ENCODE measurements at regions not wholly inside any gene's neighbourhood (a gene's known extent, or its start where the extent isn't known, plus 50 kb on each side); places are given as distances from the start of the nearest gene placed in this dataset.

- H3K27ac ChIP-seq (ENCODE audit: low read depth, low read length) = no peak overlapping the region
- H3K27me3 ChIP-seq (ENCODE audit: control insufficient read depth, insufficient read depth, low read length) = no peaks in the 10 kb centered on the region
- peaks cover 2% of the 10 kb centered on the region for H3K4me1 ChIP-seq (ENCODE audit: control insufficient read depth, insufficient read depth, low read length)
- no peaks in the 10 kb centered on the region for H3K36me3 ChIP-seq (ENCODE audit: control insufficient read depth, insufficient read depth, low read length)
- H3K4me3 ChIP-seq (ENCODE audit: low read depth, low read length) = no peak overlapping the region
- no CpG with 5 or more reads among the region's 4 CpGs for WGBS (ENCODE audit: insufficient coverage)
- H3K9me3 ChIP-seq (ENCODE audit: control insufficient read depth, insufficient read depth, low read length) = no peaks in the 10 kb centered on the region
- peak in 1 of 6 donors; percentile 34 for DNase-seq (ENCODE audit: low read depth in 4 of 6, low spot score in 6 of 6)
Observed at GRCh38 chr3:64865839-64866570, 178.2 kb upstream of the ADAMTS9 start.

DNA sequence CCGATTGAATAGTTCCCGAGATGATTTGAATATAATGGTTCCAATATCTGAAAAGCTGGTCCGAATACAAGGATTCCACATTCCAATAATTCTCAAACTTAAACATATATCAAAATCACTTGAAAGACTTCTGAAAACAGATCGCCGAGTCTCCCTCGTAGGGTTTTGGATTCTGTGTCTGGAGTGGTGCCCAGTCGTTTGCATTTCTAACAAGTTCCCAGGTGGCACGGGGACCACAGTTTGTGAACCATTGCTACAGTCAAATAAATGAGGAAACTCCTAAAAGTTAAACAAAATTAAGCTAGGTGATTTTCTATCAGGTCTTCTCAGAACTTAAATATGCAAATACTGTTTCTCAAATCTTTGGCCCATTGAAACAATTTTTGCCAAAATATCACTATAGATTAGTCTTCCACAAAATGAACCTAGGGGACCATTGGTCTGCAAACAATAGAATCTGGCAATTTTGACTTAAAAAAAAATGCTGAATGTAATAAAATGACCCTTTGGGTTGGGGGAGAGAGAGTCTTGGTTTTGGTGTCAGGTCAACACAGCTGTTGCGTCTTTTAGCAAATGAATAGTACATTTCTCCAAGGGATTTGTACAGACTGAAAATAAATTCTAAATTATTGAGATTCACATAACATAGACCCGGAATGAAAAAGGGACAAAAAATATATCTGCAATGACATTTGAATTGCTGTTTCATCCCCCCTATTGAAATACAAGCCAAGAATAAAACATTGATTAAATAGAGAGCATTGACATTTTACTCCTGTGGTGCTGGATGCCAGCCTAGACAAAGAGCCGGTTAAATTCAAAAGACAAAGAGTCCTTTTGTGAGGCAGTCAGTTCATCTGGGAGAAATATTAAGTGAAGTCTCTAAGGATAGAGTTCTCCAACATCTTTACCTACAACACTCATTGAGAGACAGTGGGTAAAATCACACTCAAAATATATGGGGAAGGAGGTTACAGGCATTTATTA lies 175.7 kb upstream of the ADAMTS9 start:
- Histone ChIP-seq H3K4me1 (ENCODE audit: control insufficient read depth, insufficient read depth, low read length) (peaks cover 2% of the 10 kb centered on the region), H3K4me3 (ENCODE audit: low read depth, low read length) (no peak overlapping the region), H3K27ac (ENCODE audit: low read depth, low read length) (peak overlapping the region; percentile 49), H3K9me3 (ENCODE audit: control insufficient read depth, insufficient read depth, low read length) (no peaks in the 10 kb centered on the region), H3K36me3 (ENCODE audit: control insufficient read depth, insufficient read depth, low read length) (no peaks in the 10 kb centered on the region), H3K27me3 (ENCODE audit: control insufficient read depth, insufficient read depth, low read length) (no peaks in the 10 kb centered on the region)
- DNase-seq (ENCODE audit: low read depth in 4 of 6, low spot score in 6 of 6) = peak in 2 of 6 donors; percentile 72 to 75
- WGBS (ENCODE audit: insufficient coverage) = 20% methylated on average over 1 of the region's 11 CpGs

DNA sequence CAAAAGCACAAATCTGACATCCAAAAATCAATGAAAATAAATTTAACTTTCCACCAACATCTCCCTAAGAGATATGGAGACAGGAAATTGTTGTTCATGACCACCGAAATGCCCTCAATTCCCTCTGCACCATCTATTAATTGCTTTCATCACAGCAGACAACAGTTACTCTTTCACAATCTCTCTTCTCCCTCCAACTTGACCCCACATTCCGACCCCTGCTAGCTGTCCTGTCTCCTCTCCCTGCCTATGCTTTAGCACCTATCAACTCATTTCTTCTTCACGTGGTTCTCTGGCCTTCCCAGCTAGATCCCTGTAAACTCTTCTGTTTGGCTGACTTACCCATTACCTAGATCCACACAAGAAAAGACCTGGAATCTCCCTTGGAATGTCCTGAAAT lies 173.9 kb upstream of the ADAMTS9 start:
- H3K36me3 ChIP-seq (ENCODE audit: control insufficient read depth, insufficient read depth, low read length) = no peaks in the 10 kb centered on the region
- H3K27me3 ChIP-seq (ENCODE audit: control insufficient read depth, insufficient read depth, low read length) = no peaks in the 10 kb centered on the region
- 95% methylated on average over 3 of the region's 3 CpGs for WGBS (ENCODE audit: insufficient coverage)
- H3K27ac ChIP-seq (ENCODE audit: low read depth, low read length) = no peak overlapping the region
- no peak overlapping the region for H3K4me3 ChIP-seq (ENCODE audit: low read depth, low read length)
- H3K4me1 ChIP-seq (ENCODE audit: control insufficient read depth, insufficient read depth, low read length) = peaks cover 2% of the 10 kb centered on the region
- H3K9me3 ChIP-seq (ENCODE audit: control insufficient read depth, insufficient read depth, low read length) = no peaks in the 10 kb centered on the region
- no peak for DNase-seq (ENCODE audit: low read depth in 4 of 6, low spot score in 6 of 6)

- 80% methylated on average over 2 of the region's 2 CpGs for WGBS (ENCODE audit: insufficient coverage)
- no peak for DNase-seq (ENCODE audit: low read depth in 4 of 6, low spot score in 6 of 6)
- peak overlapping the region; percentile 4 for H3K27ac ChIP-seq (ENCODE audit: low read depth, low read length)
- no peaks in the 10 kb centered on the region for H3K9me3 ChIP-seq (ENCODE audit: control insufficient read depth, insufficient read depth, low read length)
- H3K36me3 ChIP-seq (ENCODE audit: control insufficient read depth, insufficient read depth, low read length) = no peaks in the 10 kb centered on the region
- no peaks in the 10 kb centered on the region for H3K27me3 ChIP-seq (ENCODE audit: control insufficient read depth, insufficient read depth, low read length)
- no peak overlapping the region for H3K4me3 ChIP-seq (ENCODE audit: low read depth, low read length)
- peaks cover 2% of the 10 kb centered on the region for H3K4me1 ChIP-seq (ENCODE audit: control insufficient read depth, insufficient read depth, low read length)
Observed at GRCh38 chr3:64860536-64860870, 172.7 kb upstream of the ADAMTS9 start.

GRCh38 chr3:64859625-64860535 lies 172.1 kb upstream of the ADAMTS9 start:
- H3K27me3 ChIP-seq (ENCODE audit: control insufficient read depth, insufficient read depth, low read length) = no peaks in the 10 kb centered on the region
- peaks cover 2% of the 10 kb centered on the region for H3K4me1 ChIP-seq (ENCODE audit: control insufficient read depth, insufficient read depth, low read length)
- no peaks in the 10 kb centered on the region for H3K36me3 ChIP-seq (ENCODE audit: control insufficient read depth, insufficient read depth, low read length)
- H3K4me3 ChIP-seq (ENCODE audit: low read depth, low read length) = no peak overlapping the region
- no peak for DNase-seq (ENCODE audit: low read depth in 4 of 6, low spot score in 6 of 6)
- no peaks in the 10 kb centered on the region for H3K9me3 ChIP-seq (ENCODE audit: control insufficient read depth, insufficient read depth, low read length)
- 81% methylated on average over 2 of the region's 6 CpGs for WGBS (ENCODE audit: insufficient coverage)
- peak overlapping the region; percentile 59 for H3K27ac ChIP-seq (ENCODE audit: low read depth, low read length)

- no peaks in the 10 kb centered on the region for H3K9me3 ChIP-seq (ENCODE audit: control insufficient read depth, insufficient read depth, low read length)
- H3K36me3 ChIP-seq (ENCODE audit: control insufficient read depth, insufficient read depth, low read length) = no peaks in the 10 kb centered on the region
- no peaks in the 10 kb centered on the region for H3K27me3 ChIP-seq (ENCODE audit: control insufficient read depth, insufficient read depth, low read length)
- DNase-seq (ENCODE audit: low read depth in 4 of 6, low spot score in 6 of 6) = no peak
- no peaks in the 10 kb centered on the region for H3K4me1 ChIP-seq (ENCODE audit: control insufficient read depth, insufficient read depth, low read length)
- 100% methylated on average over 2 of the region's 3 CpGs for WGBS (ENCODE audit: insufficient coverage)
- no peak overlapping the region for H3K4me3 ChIP-seq (ENCODE audit: low read depth, low read length)
- H3K27ac ChIP-seq (ENCODE audit: low read depth, low read length) = no peak overlapping the region
Observed at GRCh38 chr3:64856977-64857516, 169.2 kb upstream of the ADAMTS9 start.

DNA sequence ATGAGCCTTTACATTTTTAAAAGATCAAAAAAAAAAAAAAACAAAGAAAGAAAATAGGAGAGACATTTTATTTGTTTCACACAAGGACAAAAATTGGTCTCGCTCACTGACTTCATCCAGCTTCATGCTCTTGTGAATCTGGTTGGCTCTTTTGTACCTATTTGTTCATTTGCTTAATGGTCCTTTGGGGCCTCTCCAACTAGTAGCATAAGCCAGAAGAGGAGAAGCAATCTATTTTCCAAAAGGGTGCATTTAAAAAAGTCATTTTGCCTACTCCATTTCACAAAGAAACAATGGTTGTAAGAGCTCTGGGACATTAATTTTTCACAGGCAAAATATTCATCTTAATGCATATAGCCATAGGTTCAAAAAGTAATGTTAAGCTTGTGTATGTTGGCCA lies 168.3 kb upstream of the ADAMTS9 start:
- Histone ChIP-seq H3K27ac (ENCODE audit: low read depth, low read length) (peak overlapping the region; percentile 53), H3K36me3 (ENCODE audit: control insufficient read depth, insufficient read depth, low read length) (no peaks in the 10 kb centered on the region), H3K27me3 (ENCODE audit: control insufficient read depth, insufficient read depth, low read length) (no peaks in the 10 kb centered on the region), H3K4me1 (ENCODE audit: control insufficient read depth, insufficient read depth, low read length) (no peaks in the 10 kb centered on the region), H3K9me3 (ENCODE audit: control insufficient read depth, insufficient read depth, low read length) (no peaks in the 10 kb centered on the region), H3K4me3 (ENCODE audit: low read depth, low read length) (no peak overlapping the region)
- peak in 3 of 6 donors; percentile 39 to 87 (median 66) for DNase-seq (ENCODE audit: low read depth in 4 of 6, low spot score in 6 of 6)
- WGBS (ENCODE audit: insufficient coverage) = 57% methylated on average over 1 of the region's 1 CpG

GRCh38 chr3:64853456-64853855 lies 165.7 kb upstream of the ADAMTS9 start:
- no peaks in the 10 kb centered on the region for H3K4me1 ChIP-seq (ENCODE audit: control insufficient read depth, insufficient read depth, low read length)
- H3K4me3 ChIP-seq (ENCODE audit: low read depth, low read length) = no peak overlapping the region
- H3K36me3 ChIP-seq (ENCODE audit: control insufficient read depth, insufficient read depth, low read length) = no peaks in the 10 kb centered on the region
- no peaks in the 10 kb centered on the region for H3K27me3 ChIP-seq (ENCODE audit: control insufficient read depth, insufficient read depth, low read length)
- no peak overlapping the region for H3K27ac ChIP-seq (ENCODE audit: low read depth, low read length)
- no peaks in the 10 kb centered on the region for H3K9me3 ChIP-seq (ENCODE audit: control insufficient read depth, insufficient read depth, low read length)
- WGBS (ENCODE audit: insufficient coverage) = no CpG with 5 or more reads among the region's 2 CpGs
- DNase-seq (ENCODE audit: low read depth in 4 of 6, low spot score in 6 of 6) = no peak

DNA sequence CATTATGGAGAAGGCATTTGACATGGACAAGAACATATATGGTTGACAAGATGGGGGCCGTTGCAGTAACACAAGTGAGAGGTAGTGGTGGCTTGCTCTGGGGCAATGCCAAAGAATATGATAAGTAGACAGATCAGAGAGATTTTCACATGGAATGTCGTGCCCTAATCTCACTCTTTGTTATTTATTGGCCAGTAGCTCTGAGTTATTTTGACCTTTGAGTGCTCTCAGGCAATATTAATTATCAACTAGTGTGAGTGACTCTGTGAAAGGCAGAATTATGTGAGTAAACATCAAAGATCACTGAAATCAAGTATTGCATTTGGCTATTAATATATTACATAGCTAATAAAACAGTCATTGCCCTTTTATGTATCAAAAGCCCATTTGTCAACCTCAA lies 164.9 kb upstream of the ADAMTS9 start:
- 90% methylated on average over 2 of the region's 2 CpGs for WGBS (ENCODE audit: insufficient coverage)
- Histone ChIP-seq H3K27me3 (ENCODE audit: control insufficient read depth, insufficient read depth, low read length) (no peaks in the 10 kb centered on the region), H3K36me3 (ENCODE audit: control insufficient read depth, insufficient read depth, low read length) (no peaks in the 10 kb centered on the region), H3K4me1 (ENCODE audit: control insufficient read depth, insufficient read depth, low read length) (no peaks in the 10 kb centered on the region), H3K27ac (ENCODE audit: low read depth, low read length) (no peak overlapping the region), H3K9me3 (ENCODE audit: control insufficient read depth, insufficient read depth, low read length) (no peaks in the 10 kb centered on the region), H3K4me3 (ENCODE audit: low read depth, low read length) (no peak overlapping the region)
- no peak for DNase-seq (ENCODE audit: low read depth in 4 of 6, low spot score in 6 of 6)
